ENCODE measurements at regions not wholly inside any gene's neighbourhood (a gene's known extent, or its start where the extent isn't known, plus 50 kb on each side); places are given as distances from the start of the nearest gene placed in this dataset.

DNA sequence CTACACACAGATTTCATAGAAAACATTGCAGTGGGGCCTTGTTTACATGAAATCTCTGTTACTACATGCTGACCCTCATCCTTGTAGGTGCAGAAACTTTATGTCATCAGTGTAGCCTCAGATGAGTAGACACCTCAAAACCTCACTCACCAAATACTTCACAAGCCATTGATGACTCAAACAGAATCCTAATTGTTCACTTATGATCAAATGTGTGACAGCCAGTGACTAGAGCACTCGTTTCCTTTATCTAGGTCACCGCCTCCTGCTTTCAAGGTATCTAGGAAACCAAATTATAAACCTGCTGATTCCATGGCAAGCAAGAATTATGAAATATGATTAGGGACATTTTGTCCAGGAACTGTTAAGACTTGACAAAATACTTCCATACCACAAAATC is 255.8 kb upstream of the GPRIN3 start:
- H3K27ac Mint-ChIP-seq: no peak overlapping the region
- Histone ChIP-seq H4K20me1 (ENCODE audit: control insufficient read depth, insufficient read depth, insufficient read length) (no peaks in the 10 kb centered on the region), H3K14ac (ENCODE audit: insufficient read depth, low read length) (no peak overlapping the region), H3K56ac (ENCODE audit: insufficient read length, low read depth, low read length) (no peak overlapping the region), H3K27ac (ENCODE audit: insufficient read length, low read depth, low read length) (no peak overlapping the region), H3K4ac (ENCODE audit: low read depth, low read length) (no peak overlapping the region), H3K23me2 (ENCODE audit: insufficient read length, low read depth, low read length, poor library complexity, severe bottlenecking) (no peaks in the 10 kb centered on the region), H3K27me3 (ENCODE audit: insufficient read depth, low read length) (no peaks in the 10 kb centered on the region), H3K79me1 (ENCODE audit: insufficient read depth, low read depth, low read length, poor library complexity, severe bottlenecking) (no peaks in the 10 kb centered on the region), H3K18ac (ENCODE audit: insufficient read length, low read depth, low read length) (no peak overlapping the region), H2AFZ (ENCODE audit: low read length) (no peak overlapping the region), H4K91ac (ENCODE audit: insufficient read length, low read depth, low read length) (no peak overlapping the region), H3K9me3 (ENCODE audit: control insufficient read depth, low read depth, low read length) (no peaks in the 10 kb centered on the region), H3T11ph (ENCODE audit: low read length) (no peak overlapping the region), H4K5ac (ENCODE audit: insufficient read length, low read depth, low read length) (no peak overlapping the region), H3K79me2 (ENCODE audit: insufficient read depth, low read length) (no peaks in the 10 kb centered on the region), H2BK12ac (ENCODE audit: insufficient read length, low read depth, low read length) (no peak overlapping the region), H3K4me1 (ENCODE audit: insufficient read depth, low read length) (no peaks in the 10 kb centered on the region), H3K9ac (ENCODE audit: extremely low read depth, insufficient read length, low read length) (no peak overlapping the region), H2BK20ac (ENCODE audit: low read depth, low read length, poor library complexity, severe bottlenecking) (no peak overlapping the region), H2BK120ac (ENCODE audit: low read depth, low read length, poor library complexity, severe bottlenecking) (no peak overlapping the region), H4K8ac (replicated peaks; ENCODE audit: insufficient read length, low read depth, low read length) (no peak overlapping the region), H2BK5ac (ENCODE audit: insufficient read length, low read length) (no peak overlapping the region), H2BK15ac (ENCODE audit: low read depth, low read length) (no peak overlapping the region), H2AK5ac (ENCODE audit: insufficient read length, low read length) (no peak overlapping the region), H3K23ac (ENCODE audit: insufficient read length, low read depth, low read length) (no peak overlapping the region), H3K4me2 (ENCODE audit: insufficient read depth, insufficient read length, low read length) (no peak overlapping the region)
- DNase-seq: no peak
- peaks cover 24 to 26% of the 10 kb centered on the region in 2 experiments for H3K4me1 Mint-ChIP-seq
- no CpG with 5 or more reads among the region's 2 CpGs for WGBS (ENCODE audit: extremely low coverage, insufficient read length, low lambda C conversion rate)
- H3K36me3 Mint-ChIP-seq (ENCODE audit: insufficient read depth in 1 of 3, low read depth in 3 of 3): no peaks in the 10 kb centered on the region
- peaks cover 9% of the 10 kb centered on the region for H3K27me3 Mint-ChIP-seq (ENCODE audit: low read depth)
- TF ChIP-seq, protein P1, sequence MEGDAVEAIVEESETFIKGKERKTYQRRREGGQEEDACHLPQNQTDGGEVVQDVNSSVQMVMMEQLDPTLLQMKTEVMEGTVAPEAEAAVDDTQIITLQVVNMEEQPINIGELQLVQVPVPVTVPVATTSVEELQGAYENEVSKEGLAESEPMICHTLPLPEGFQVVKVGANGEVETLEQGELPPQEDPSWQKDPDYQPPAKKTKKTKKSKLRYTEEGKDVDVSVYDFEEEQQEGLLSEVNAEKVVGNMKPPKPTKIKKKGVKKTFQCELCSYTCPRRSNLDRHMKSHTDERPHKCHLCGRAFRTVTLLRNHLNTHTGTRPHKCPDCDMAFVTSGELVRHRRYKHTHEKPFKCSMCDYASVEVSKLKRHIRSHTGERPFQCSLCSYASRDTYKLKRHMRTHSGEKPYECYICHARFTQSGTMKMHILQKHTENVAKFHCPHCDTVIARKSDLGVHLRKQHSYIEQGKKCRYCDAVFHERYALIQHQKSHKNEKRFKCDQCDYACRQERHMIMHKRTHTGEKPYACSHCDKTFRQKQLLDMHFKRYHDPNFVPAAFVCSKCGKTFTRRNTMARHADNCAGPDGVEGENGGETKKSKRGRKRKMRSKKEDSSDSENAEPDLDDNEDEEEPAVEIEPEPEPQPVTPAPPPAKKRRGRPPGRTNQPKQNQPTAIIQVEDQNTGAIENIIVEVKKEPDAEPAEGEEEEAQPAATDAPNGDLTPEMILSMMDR (conservative IDR thresholded peaks at IDR 0.05): no peak
- H3K4me3 Mint-ChIP-seq: no peak overlapping the region
- H3K9me3 Mint-ChIP-seq: no peaks in the 10 kb centered on the region

Data from H9 (cell line).